Activated B cell treated with CpG ODN at 0.5 μM for 24 hours (primary cell): ENCODE measurements at regions not wholly inside any gene's neighbourhood (a gene's known extent, or its start where the extent isn't known, plus 50 kb on each side); places are given as distances from the start of the nearest gene placed in this dataset.

ENCODE experiments used
- ATAC-seq: fragments of 200-7000 bp; cut with Tn5 transposase; one replicate; pipeline ENCODE4 v1.10.0; 2021; ENCODE audit warnings: low read depth, mild to moderate bottlenecking, moderate library complexity
- CTCF ChIA-PET: fragments of 350-600 bp; sonication (Branson Sonifier 250); formaldehyde crosslinking; loops from one replicate; lab custom pipeline; 2021; ENCODE audit warnings: antibody characterized with exemption; lab: Charles Lee
- POLR2A ChIA-PET: fragments of 350-600 bp; sonication (Branson Sonifier 250); formaldehyde crosslinking; loops from one replicate; lab custom pipeline; 2021; ENCODE audit warnings: antibody characterized with exemption; lab: Charles Lee
- DNase-seq: peaks from one replicate; pipeline ENCODE4 v3.0.0; 2022
- H3K27ac Mint-ChIP-seq: one replicate; pipeline ENCODE4 v1.8.0; 2020; ENCODE audit warnings: mixed read lengths
- H3K27me3 Mint-ChIP-seq: one replicate; pipeline ENCODE4 v1.8.0; 2021; ENCODE audit warnings: mixed read lengths
- H3K36me3 Mint-ChIP-seq: one replicate; pipeline ENCODE4 v1.8.0; 2021; ENCODE audit warnings: low read depth, mixed read lengths
- H3K4me1 Mint-ChIP-seq: one replicate; pipeline ENCODE4 v1.8.0; 2021; ENCODE audit warnings: mixed read lengths
- H3K4me3 Mint-ChIP-seq: one replicate; pipeline ENCODE4 v1.8.0; 2020; ENCODE audit warnings: mild to moderate bottlenecking, mixed read lengths
- H3K9me3 Mint-ChIP-seq: one replicate; pipeline ENCODE4 v1.8.0; 2020; ENCODE audit warnings: mixed read lengths
- CTCF ChIP-seq: fragments of 200-600 bp; IDR thresholded peaks from one replicate; pipeline ENCODE4 v1.8.0; 2022; ENCODE audit warnings: antibody characterized with exemption, mild to moderate bottlenecking
- intact Hi-C: fragments of 100-400 bp; cut with micrococcal nuclease; formaldehyde crosslinking; loops from one replicate; pipeline ENCODE4 v1.15.1; 2024

GRCh38 chr7:10325395-10325794, 648.3 kb upstream of the PHF14 start:
- H3K36me3 Mint-ChIP-seq = no peaks in the 10 kb centered on the region
- POLR2A ChIA-PET = no interaction called here

GRCh38 chr7:10343108-10343507, 630.6 kb upstream of the PHF14 start:
- H3K36me3 Mint-ChIP-seq = no peaks in the 10 kb centered on the region
- ChIA-PET POLR2A (no interaction called here), CTCF (no interaction called here)
- H3K9me3 Mint-ChIP-seq = no peaks in the 10 kb centered on the region
- no peak overlapping the region for H3K4me3 Mint-ChIP-seq
- TF ChIP-seq CTCF = no peak
- ATAC-seq (no peak), DNase-seq (no peak)
- H3K4me1 Mint-ChIP-seq = no peaks in the 10 kb centered on the region
- intact Hi-C loops = no loop called here
- no peaks in the 10 kb centered on the region for H3K27me3 Mint-ChIP-seq
- no peak overlapping the region for H3K27ac Mint-ChIP-seq

More at GRCh38 chr7:10325395-10325794, 648.3 kb upstream of the PHF14 start:
- TF ChIP-seq CTCF = no peak
- intact Hi-C loops = no loop called here
- CTCF ChIA-PET = no interaction called here
- no peak for ATAC-seq
- Mint-ChIP-seq H3K4me1 (no peaks in the 10 kb centered on the region), H3K27ac (no peak overlapping the region), H3K9me3 (peaks cover 7% of the 10 kb centered on the region), H3K4me3 (no peak overlapping the region), H3K27me3 (no peaks in the 10 kb centered on the region)
- no peak for DNase-seq

- no peak overlapping the region for H3K27ac Mint-ChIP-seq
- no peak for ATAC-seq
- H3K36me3 Mint-ChIP-seq = no peaks in the 10 kb centered on the region
- TF ChIP-seq CTCF = no peak
- no peaks in the 10 kb centered on the region for H3K27me3 Mint-ChIP-seq
- H3K4me1 Mint-ChIP-seq = no peaks in the 10 kb centered on the region
- H3K4me3 Mint-ChIP-seq = no peak overlapping the region
- POLR2A ChIA-PET = no interaction called here
- CTCF ChIA-PET = no interaction called here
- intact Hi-C loops = no loop called here
- DNase-seq = no peak
- no peaks in the 10 kb centered on the region for H3K9me3 Mint-ChIP-seq
Measured at GRCh38 chr7:10346032-10346431, 627.6 kb upstream of the PHF14 start.

GRCh38 chr7:10355816-10356215, 617.9 kb upstream of the PHF14 start:
- H3K4me3 Mint-ChIP-seq = no peak overlapping the region
- H3K9me3 Mint-ChIP-seq = peaks cover 7% of the 10 kb centered on the region
- ATAC-seq (no peak), DNase-seq (no peak)
- H3K27ac Mint-ChIP-seq = no peak overlapping the region
- H3K4me1 Mint-ChIP-seq = no peaks in the 10 kb centered on the region
- ChIA-PET CTCF (no interaction called here), POLR2A (no interaction called here)
- intact Hi-C loops = no loop called here
- no peaks in the 10 kb centered on the region for H3K36me3 Mint-ChIP-seq
- no peaks in the 10 kb centered on the region for H3K27me3 Mint-ChIP-seq
- no peak for TF ChIP-seq CTCF

- Mint-ChIP-seq H3K4me1 (no peaks in the 10 kb centered on the region), H3K36me3 (no peaks in the 10 kb centered on the region), H3K27ac (no peak overlapping the region), H3K4me3 (no peak overlapping the region), H3K27me3 (no peaks in the 10 kb centered on the region), H3K9me3 (peaks cover 13% of the 10 kb centered on the region)
- ATAC-seq = no peak
- TF ChIP-seq CTCF = no peak
- no peak for DNase-seq
- intact Hi-C loops = no loop called here
- POLR2A ChIA-PET = no interaction called here
- CTCF ChIA-PET = no interaction called here
Measured at GRCh38 chr7:10360050-10360449, 613.6 kb upstream of the PHF14 start.
